WERI-Rb-1 (cell line): ENCODE measurements at regions not wholly inside any gene's neighbourhood (a gene's known extent, or its start where the extent isn't known, plus 50 kb on each side); places are given as distances from the start of the nearest gene placed in this dataset.

ENCODE experiments used
- DNase-seq: peaks from one replicate; pipeline ENCODE4 v3.0.0-alpha.2; 2020
- H3K27ac ChIP-seq: fragments of 250-450 bp; sonication (Bioruptor Pico); 2 replicates; pipeline ENCODE4 v1.5.1; 2020; ENCODE audit warnings: mild to moderate bottlenecking, moderate library complexity
- H3K27me3 ChIP-seq: fragments of 250-450 bp; sonication (Bioruptor Pico); 2 replicates; pipeline ENCODE4 v1.5.1; 2021; ENCODE audit warnings: mild to moderate bottlenecking, low read depth, moderate library complexity; ENCODE audit not compliant: insufficient read depth, severe bottlenecking
- H3K36me3 ChIP-seq: fragments of 250-450 bp; sonication (Bioruptor Pico); 2 replicates; pipeline ENCODE4 v1.5.1; 2020; ENCODE audit warnings: mild to moderate bottlenecking, moderate library complexity
- H3K4me3 ChIP-seq: 2 replicates; pipeline ENCODE4 v1.5.1; 2011; ENCODE audit warnings: low read depth, mild to moderate bottlenecking, control low read depth, low read length
- H3K9me3 ChIP-seq: fragments of 250-450 bp; sonication (Bioruptor Pico); 2 replicates; pipeline ENCODE4 v1.5.1; 2021; ENCODE audit warnings: mild to moderate bottlenecking, moderate library complexity; ENCODE audit not compliant: severe bottlenecking
- TF ChIP-seq, protein P1 (sequence below): IDR thresholded peaks from 2 replicates; pipeline ENCODE4 v1.5.1; 2011; ENCODE audit warnings: low read depth, mild to moderate bottlenecking, control low read depth, inconsistent platforms, low read length

- Histone ChIP-seq H3K27me3 (no peaks in the 10 kb centered on the region), H3K36me3 (no peaks in the 10 kb centered on the region), H3K9me3 (no peaks in the 10 kb centered on the region), H3K27ac (no peak overlapping the region), H3K4me3 (no peak overlapping the region)
- no peak for DNase-seq
- TF ChIP-seq, protein P1, sequence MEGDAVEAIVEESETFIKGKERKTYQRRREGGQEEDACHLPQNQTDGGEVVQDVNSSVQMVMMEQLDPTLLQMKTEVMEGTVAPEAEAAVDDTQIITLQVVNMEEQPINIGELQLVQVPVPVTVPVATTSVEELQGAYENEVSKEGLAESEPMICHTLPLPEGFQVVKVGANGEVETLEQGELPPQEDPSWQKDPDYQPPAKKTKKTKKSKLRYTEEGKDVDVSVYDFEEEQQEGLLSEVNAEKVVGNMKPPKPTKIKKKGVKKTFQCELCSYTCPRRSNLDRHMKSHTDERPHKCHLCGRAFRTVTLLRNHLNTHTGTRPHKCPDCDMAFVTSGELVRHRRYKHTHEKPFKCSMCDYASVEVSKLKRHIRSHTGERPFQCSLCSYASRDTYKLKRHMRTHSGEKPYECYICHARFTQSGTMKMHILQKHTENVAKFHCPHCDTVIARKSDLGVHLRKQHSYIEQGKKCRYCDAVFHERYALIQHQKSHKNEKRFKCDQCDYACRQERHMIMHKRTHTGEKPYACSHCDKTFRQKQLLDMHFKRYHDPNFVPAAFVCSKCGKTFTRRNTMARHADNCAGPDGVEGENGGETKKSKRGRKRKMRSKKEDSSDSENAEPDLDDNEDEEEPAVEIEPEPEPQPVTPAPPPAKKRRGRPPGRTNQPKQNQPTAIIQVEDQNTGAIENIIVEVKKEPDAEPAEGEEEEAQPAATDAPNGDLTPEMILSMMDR = no peak
Observed at GRCh38 chr5:102130386-102130785, 165.7 kb downstream of the SLCO4C1 start.

- Histone ChIP-seq H3K27ac (no peak overlapping the region), H3K36me3 (no peaks in the 10 kb centered on the region), H3K4me3 (no peak overlapping the region), H3K27me3 (peaks cover 18% of the 10 kb centered on the region), H3K9me3 (no peaks in the 10 kb centered on the region)
- TF ChIP-seq, protein P1 = no peak
- DNase-seq = no peak
Observed at GRCh38 chr5:102119252-102119651, 176.8 kb downstream of the SLCO4C1 start.

DNA sequence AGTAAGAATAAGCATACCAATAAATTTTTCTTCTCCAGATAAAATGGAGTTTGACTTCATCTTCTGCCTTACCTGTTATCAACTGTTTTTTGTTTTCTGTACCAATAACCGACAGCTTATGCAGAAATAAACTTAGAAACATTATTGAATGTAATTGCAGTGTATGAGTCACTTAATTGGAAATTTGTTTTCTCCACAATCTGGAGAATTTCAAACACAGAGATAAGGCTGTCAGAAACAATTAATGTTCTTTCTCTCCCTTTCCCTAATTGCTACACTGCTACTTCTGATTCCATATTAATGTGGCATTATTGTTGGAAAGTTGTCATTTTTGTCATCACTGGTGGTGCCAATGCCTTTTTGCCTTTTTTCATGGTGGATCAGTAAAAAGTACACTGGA lies 180.3 kb downstream of the SLCO4C1 start:
- TF ChIP-seq, protein P1 = no peak
- Histone ChIP-seq H3K27ac (no peak overlapping the region), H3K9me3 (no peaks in the 10 kb centered on the region), H3K27me3 (peaks cover 17% of the 10 kb centered on the region), H3K4me3 (no peak overlapping the region), H3K36me3 (no peaks in the 10 kb centered on the region)
- no peak for DNase-seq

GRCh38 chr5:102114525-102115069 lies 181.5 kb downstream of the SLCO4C1 start:
- no peaks in the 10 kb centered on the region for H3K36me3 ChIP-seq
- H3K27me3 ChIP-seq = peaks cover 15% of the 10 kb centered on the region
- no peak overlapping the region for H3K4me3 ChIP-seq
- no peak for DNase-seq
- TF ChIP-seq, protein P1 = no peak
- H3K27ac ChIP-seq = no peak overlapping the region
- no peaks in the 10 kb centered on the region for H3K9me3 ChIP-seq

DNA sequence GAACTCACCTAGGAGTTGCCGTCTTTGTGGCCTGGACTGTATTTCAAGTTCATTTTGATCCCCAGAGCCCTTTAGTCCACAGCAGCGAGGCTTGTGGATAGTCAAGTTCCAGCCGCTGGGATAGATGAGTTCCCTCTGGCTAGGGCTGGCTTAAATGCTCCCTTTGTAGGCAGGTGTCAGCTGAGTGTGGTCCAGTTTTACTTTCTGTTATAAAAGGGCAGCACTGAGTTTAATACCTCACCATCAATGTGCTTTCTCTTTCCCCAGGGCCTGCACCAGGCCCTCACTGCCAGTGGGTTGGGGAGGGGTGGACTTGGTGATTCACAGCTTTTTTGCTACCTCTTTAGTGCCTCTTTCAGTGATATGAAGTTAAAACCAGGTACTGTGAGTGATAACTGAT lies 188.2 kb downstream of the SLCO4C1 start:
- TF ChIP-seq, protein P1 = no peak
- Histone ChIP-seq H3K27ac (no peak overlapping the region), H3K36me3 (no peaks in the 10 kb centered on the region), H3K9me3 (no peaks in the 10 kb centered on the region), H3K4me3 (no peak overlapping the region), H3K27me3 (no peaks in the 10 kb centered on the region)
- no peak for DNase-seq

GRCh38 chr5:102106599-102106998 lies 189.5 kb downstream of the SLCO4C1 start:
- Histone ChIP-seq H3K27ac (no peak overlapping the region), H3K36me3 (no peaks in the 10 kb centered on the region), H3K27me3 (no peaks in the 10 kb centered on the region), H3K9me3 (no peaks in the 10 kb centered on the region), H3K4me3 (no peak overlapping the region)
- TF ChIP-seq, protein P1 = peak; percentile 13; the same call in 1 of the 2 replicates
- peak; percentile 57 for DNase-seq
